PC-9 (cell line): ENCODE measurements at regions not wholly inside any gene's neighbourhood (a gene's known extent, or its start where the extent isn't known, plus 50 kb on each side); places are given as distances from the start of the nearest gene placed in this dataset.

Experiments
- EZH2 ChIP-seq: fragments of 200-600 bp; sonication (generic); IDR thresholded peaks from 2 replicates; pipeline ENCODE4 v1.8.0; 2017; ENCODE audit warnings: antibody characterized with exemption, low read depth
- TF ChIP-seq, protein P1 (sequence below): fragments of 200-600 bp; sonication (generic); conservative IDR thresholded peaks from 2 replicates; pipeline ENCODE4 v1.6.1; 2017; ENCODE audit warnings: mixed run types, antibody characterized with exemption, mild to moderate bottlenecking, moderate library complexity

DNA sequence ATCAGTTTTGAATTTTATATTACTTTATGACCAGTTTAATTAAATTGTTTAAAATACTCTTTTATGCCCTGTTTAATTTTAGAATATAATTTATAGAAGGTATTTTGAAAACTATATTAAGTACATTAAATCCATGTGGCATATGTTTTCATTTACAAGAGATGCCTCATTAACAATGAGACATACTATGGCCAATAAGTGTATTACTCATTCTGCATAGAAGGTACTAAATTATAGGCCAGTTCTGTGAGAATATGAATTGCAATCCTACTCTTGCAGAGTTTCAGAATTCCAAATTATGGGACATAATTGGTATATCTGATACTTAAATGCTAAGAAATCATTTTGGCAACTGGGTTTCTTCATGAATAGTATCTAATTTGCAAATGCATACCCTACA lies 951.1 kb downstream of the FAT4 start:
- no peak for TF ChIP-seq EZH2
- TF ChIP-seq, protein P1, sequence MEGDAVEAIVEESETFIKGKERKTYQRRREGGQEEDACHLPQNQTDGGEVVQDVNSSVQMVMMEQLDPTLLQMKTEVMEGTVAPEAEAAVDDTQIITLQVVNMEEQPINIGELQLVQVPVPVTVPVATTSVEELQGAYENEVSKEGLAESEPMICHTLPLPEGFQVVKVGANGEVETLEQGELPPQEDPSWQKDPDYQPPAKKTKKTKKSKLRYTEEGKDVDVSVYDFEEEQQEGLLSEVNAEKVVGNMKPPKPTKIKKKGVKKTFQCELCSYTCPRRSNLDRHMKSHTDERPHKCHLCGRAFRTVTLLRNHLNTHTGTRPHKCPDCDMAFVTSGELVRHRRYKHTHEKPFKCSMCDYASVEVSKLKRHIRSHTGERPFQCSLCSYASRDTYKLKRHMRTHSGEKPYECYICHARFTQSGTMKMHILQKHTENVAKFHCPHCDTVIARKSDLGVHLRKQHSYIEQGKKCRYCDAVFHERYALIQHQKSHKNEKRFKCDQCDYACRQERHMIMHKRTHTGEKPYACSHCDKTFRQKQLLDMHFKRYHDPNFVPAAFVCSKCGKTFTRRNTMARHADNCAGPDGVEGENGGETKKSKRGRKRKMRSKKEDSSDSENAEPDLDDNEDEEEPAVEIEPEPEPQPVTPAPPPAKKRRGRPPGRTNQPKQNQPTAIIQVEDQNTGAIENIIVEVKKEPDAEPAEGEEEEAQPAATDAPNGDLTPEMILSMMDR: no peak
